T-helper 1 cell treated with Interleukin-12 subunit alpha and Interleukin-12 subunit beta and Interleukin-4 antibody, amounts not matched to agents 30 μg/mL and 1 μg/mL, for 36 hours (primary cell): ENCODE measurements at regions not wholly inside any gene's neighbourhood (a gene's known extent, or its start where the extent isn't known, plus 50 kb on each side); places are given as distances from the start of the nearest gene placed in this dataset.
"Not testable (repeated sequence)": the region's sequence is repeated elsewhere in the genome, so short reads cannot be mapped to it uniquely, and the experiment has no call there.

ENCODE experiments used
- H3K27ac Mint-ChIP-seq: one replicate; pipeline ENCODE4 v1.8.0; 2021; ENCODE audit warnings: mild to moderate bottlenecking, mixed read lengths
- H3K27me3 Mint-ChIP-seq: one replicate; pipeline ENCODE4 v1.8.0; 2021; ENCODE audit warnings: low read depth, mixed read lengths
- H3K36me3 Mint-ChIP-seq: one replicate; pipeline ENCODE4 v1.8.0; 2021; ENCODE audit warnings: low read depth, mixed read lengths
- H3K4me1 Mint-ChIP-seq: one replicate; pipeline ENCODE4 v1.8.0; 2021; ENCODE audit warnings: low read depth, mixed read lengths
- H3K4me3 Mint-ChIP-seq: one replicate; pipeline ENCODE4 v1.8.0; 2021; ENCODE audit warnings: mild to moderate bottlenecking, moderate library complexity, mixed read lengths
- H3K9me3 Mint-ChIP-seq: one replicate; pipeline ENCODE4 v1.8.0; 2021; ENCODE audit warnings: mixed read lengths

GRCh38 chr3:31189330-31189729 is 294.9 kb upstream of the GADL1 start:
- Mint-ChIP-seq H3K4me1 (peaks cover 5% of the 10 kb centered on the region), H3K27ac (no peak overlapping the region), H3K4me3 (no peak overlapping the region), H3K27me3 (no peaks in the 10 kb centered on the region), H3K9me3 (peaks cover 15% of the 10 kb centered on the region), H3K36me3 (peaks cover 11% of the 10 kb centered on the region)

- Mint-ChIP-seq H3K27me3 (no peaks in the 10 kb centered on the region), H3K27ac (no peak overlapping the region), H3K4me1 (peaks cover 5% of the 10 kb centered on the region), H3K9me3 (peaks cover 15% of the 10 kb centered on the region), H3K4me3 (no peak overlapping the region), H3K36me3 (peaks cover 11% of the 10 kb centered on the region)
These were observed 295.5 kb upstream of the GADL1 start for GRCh38 chr3:31189971-31190370.

DNA sequence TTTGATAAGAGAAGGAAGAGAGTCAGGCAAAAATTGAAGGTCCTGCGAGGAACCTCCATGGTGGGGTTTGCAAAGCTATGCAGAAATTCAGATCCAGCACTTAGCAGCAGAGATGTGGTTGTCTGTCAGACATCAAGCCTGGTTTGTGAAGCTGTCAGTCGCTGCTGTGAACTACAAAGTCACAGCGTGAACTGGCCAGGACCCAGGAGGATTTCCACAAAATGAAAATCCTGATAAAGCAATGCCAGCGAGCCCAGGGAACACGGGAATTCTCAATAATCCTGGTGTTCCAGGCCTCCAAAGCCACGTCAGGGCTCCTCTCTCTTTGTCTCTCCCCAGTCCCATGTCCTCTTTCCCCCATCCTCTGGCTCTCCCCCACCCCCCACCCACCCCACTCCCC is 296.9 kb upstream of the GADL1 start:
- H3K27me3 Mint-ChIP-seq = no peaks in the 10 kb centered on the region
- no peak overlapping the region for H3K27ac Mint-ChIP-seq
- H3K4me3 Mint-ChIP-seq = no peak overlapping the region
- peaks cover 5% of the 10 kb centered on the region for H3K4me1 Mint-ChIP-seq
- peaks cover 11% of the 10 kb centered on the region for H3K36me3 Mint-ChIP-seq
- peaks cover 15% of the 10 kb centered on the region for H3K9me3 Mint-ChIP-seq

GRCh38 chr3:31193429-31193828 is 299.0 kb upstream of the GADL1 start:
- Mint-ChIP-seq H3K9me3 (peaks cover 15% of the 10 kb centered on the region), H3K27me3 (no peaks in the 10 kb centered on the region), H3K27ac (no peak overlapping the region), H3K36me3 (peaks cover 11% of the 10 kb centered on the region), H3K4me3 (no peak overlapping the region), H3K4me1 (peaks cover 5% of the 10 kb centered on the region)

- H3K27ac Mint-ChIP-seq = no peak overlapping the region
- peaks cover 15% of the 10 kb centered on the region for H3K9me3 Mint-ChIP-seq
- H3K27me3 Mint-ChIP-seq = no peaks in the 10 kb centered on the region
- peaks cover 5% of the 10 kb centered on the region for H3K4me1 Mint-ChIP-seq
- no peak overlapping the region for H3K4me3 Mint-ChIP-seq
- H3K36me3 Mint-ChIP-seq = peaks cover 11% of the 10 kb centered on the region
These were observed 299.4 kb upstream of the GADL1 start for GRCh38 chr3:31193871-31194270.

DNA sequence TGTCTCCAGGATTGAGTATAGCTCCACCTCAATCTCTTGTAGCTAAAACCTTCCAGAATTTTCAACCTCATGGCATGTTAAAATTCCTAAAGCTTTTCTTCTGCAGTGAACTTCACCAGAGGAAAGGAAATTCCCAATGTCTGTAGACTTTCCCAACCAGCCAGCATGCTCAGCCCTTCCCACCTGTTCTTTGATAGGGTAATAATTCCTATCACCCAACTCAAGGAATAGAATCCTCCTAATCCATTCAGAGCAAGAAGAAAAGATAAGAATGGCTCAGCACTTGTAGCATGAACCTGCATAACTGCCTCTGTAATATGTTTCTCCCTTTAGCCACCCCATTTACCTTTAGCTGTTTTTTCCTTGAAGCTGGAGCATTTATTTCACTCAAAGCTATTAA is 301.8 kb upstream of the GADL1 start:
- Mint-ChIP-seq H3K27me3 (no peaks in the 10 kb centered on the region), H3K4me1 (peaks cover 5% of the 10 kb centered on the region), H3K36me3 (peaks cover 15% of the 10 kb centered on the region), H3K4me3 (no peak overlapping the region), H3K9me3 (peaks cover 22% of the 10 kb centered on the region), H3K27ac (no peak overlapping the region)

- H3K4me3 Mint-ChIP-seq = no peak overlapping the region
- H3K36me3 Mint-ChIP-seq = peaks cover 15% of the 10 kb centered on the region
- peaks cover 19% of the 10 kb centered on the region for H3K9me3 Mint-ChIP-seq
- H3K4me1 Mint-ChIP-seq = peaks cover 5% of the 10 kb centered on the region
- H3K27ac Mint-ChIP-seq = no peak overlapping the region
- no peaks in the 10 kb centered on the region for H3K27me3 Mint-ChIP-seq
These were observed 302.5 kb upstream of the GADL1 start for GRCh38 chr3:31196881-31197364.

- Mint-ChIP-seq H3K36me3 (peaks cover 12% of the 10 kb centered on the region), H3K27me3 (no peaks in the 10 kb centered on the region), H3K4me1 (peaks cover 5% of the 10 kb centered on the region), H3K27ac (no peak overlapping the region), H3K4me3 (no peak overlapping the region), H3K9me3 (peaks cover 15% of the 10 kb centered on the region)
These were observed 303.5 kb upstream of the GADL1 start for GRCh38 chr3:31197941-31198340.

DNA sequence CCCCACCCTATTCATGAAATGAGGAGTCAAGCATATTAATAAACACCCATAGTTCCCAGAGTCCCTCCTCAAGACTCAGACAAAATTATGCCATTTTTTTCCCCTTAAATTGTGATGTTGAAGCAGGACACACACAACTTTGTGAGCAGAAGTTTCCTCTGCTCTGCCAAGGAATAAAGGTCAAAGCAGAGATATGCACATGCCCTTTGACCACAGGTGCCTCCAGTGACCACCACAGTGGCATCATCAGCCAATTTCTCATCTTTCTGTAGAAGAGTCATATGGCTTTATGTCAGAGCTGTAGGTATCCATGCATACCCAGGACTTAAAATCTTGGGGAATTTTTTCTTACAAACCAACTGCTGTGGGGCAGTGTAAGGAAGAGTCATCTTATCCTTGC is 304.4 kb upstream of the GADL1 start:
- Mint-ChIP-seq H3K4me1 (no peaks in the 10 kb centered on the region), H3K4me3 (no peak overlapping the region), H3K27me3 (no peaks in the 10 kb centered on the region), H3K36me3 (peaks cover 6% of the 10 kb centered on the region), H3K27ac (no peak overlapping the region), H3K9me3 (peaks cover 13% of the 10 kb centered on the region)

DNA sequence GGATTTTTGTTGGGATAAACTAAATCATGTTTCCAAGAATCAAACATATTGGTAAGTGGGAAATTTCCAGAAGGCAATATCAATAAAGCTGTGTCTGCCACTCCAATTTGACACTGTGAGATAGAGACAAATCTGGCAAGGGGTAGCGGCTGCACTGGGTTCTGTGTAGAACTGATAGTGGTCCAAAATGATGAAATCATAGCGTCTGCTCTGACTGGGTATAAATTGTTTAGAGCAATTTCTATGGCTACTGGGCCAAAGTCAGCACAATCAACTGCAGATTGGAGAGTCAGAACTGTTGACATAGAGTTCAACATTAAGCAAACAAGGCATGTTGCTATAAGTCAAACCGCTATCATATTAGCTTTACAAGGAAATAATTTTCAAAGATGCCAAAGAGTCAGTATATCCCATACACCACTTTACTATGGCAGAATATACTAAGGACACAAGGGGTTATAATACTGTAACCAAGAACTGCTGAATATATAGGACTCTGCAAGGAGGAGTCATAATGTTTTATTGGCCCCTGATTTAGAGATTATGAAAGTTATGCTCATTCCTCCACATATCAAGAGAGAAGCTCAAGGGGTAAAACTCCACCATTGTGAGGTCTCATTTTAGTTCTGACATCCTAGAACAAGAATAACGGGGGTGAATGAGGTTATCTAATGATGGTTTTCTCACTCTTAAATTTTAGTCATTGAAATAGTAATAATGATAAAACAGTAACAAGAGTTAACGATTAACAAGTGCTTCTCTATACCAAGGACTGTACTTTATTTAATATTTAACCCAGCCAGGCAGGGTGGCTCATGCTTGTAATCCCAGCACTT is 309.7 kb upstream of the GADL1 start:
- Mint-ChIP-seq H3K4me1 (peaks cover 2% of the 10 kb centered on the region), H3K27me3 (no peaks in the 10 kb centered on the region), H3K4me3 (no peak overlapping the region), H3K9me3 (peaks cover 47% of the 10 kb centered on the region), H3K36me3 (peaks cover 14% of the 10 kb centered on the region), H3K27ac (no peak overlapping the region)

GRCh38 chr3:31204796-31205056 is 310.3 kb upstream of the GADL1 start:
- H3K27ac Mint-ChIP-seq, H3K4me1 Mint-ChIP-seq, H3K27me3 Mint-ChIP-seq, H3K4me3 Mint-ChIP-seq: not testable (repeated sequence)
- Mint-ChIP-seq H3K36me3 (peaks cover 16% of the 10 kb centered on the region), H3K9me3 (peaks cover 50% of the 10 kb centered on the region)

GRCh38 chr3:31210068-31210645 is 315.7 kb upstream of the GADL1 start:
- Mint-ChIP-seq H3K9me3 (peaks cover 34% of the 10 kb centered on the region), H3K27me3 (no peaks in the 10 kb centered on the region), H3K4me1 (peaks cover 46% of the 10 kb centered on the region), H3K27ac (no peak overlapping the region), H3K36me3 (peaks cover 11% of the 10 kb centered on the region), H3K4me3 (no peak overlapping the region)

DNA sequence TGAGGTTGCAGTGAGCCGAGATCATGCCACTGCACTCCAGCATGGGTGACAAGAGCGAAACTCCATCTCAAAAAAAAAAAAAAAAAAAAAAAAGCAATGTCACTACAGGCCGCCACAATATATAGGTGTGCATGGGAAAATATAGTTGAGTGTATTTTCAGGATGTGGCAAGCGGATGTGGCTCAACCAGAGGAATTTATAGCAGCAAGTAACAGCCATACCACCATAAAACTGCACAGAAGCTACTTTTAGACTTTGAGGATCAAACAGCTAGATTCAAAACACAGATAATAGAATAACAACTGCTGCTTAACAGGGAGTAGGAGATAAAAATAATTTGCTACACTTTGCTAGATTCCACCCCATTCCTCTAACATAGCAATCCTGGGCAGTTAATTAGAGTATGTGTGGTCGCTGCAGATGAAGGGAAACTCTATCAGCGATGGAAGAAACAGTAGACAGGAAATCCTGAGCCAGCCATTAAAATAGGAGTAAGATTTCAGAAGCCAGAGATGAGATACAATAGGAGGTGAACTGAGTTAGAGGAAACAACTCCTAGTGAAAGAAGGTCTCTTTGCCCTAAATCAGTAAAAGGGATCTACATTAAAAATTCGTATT is 318.7 kb upstream of the STT3B start:
- Mint-ChIP-seq H3K27ac (peak overlapping the region; percentile 89), H3K4me1 (peaks cover 74% of the 10 kb centered on the region)

GRCh38 chr3:31218082-31218481 is 314.6 kb upstream of the STT3B start:
- H3K36me3 Mint-ChIP-seq = peaks cover 14% of the 10 kb centered on the region
- no peaks in the 10 kb centered on the region for H3K27me3 Mint-ChIP-seq
- peak overlapping the region; percentile 43 for H3K27ac Mint-ChIP-seq
- peaks cover 10% of the 10 kb centered on the region for H3K9me3 Mint-ChIP-seq
- peaks cover 81% of the 10 kb centered on the region for H3K4me1 Mint-ChIP-seq
- no peak overlapping the region for H3K4me3 Mint-ChIP-seq

More for the DNA sequence above, 318.7 kb upstream of the STT3B start:
- Mint-ChIP-seq H3K27me3 (no peaks in the 10 kb centered on the region), H3K4me3 (peak overlapping the region; percentile 36), H3K36me3 (peaks cover 10% of the 10 kb centered on the region), H3K9me3 (peaks cover 5% of the 10 kb centered on the region)
